Endodermal cell (in vitro differentiated cells): ENCODE measurements at regions not wholly inside any gene's neighbourhood (a gene's known extent, or its start where the extent isn't known, plus 50 kb on each side); places are given as distances from the start of the nearest gene placed in this dataset.

Experiments
- DNase-seq: peaks from one replicate; pipeline ENCODE4 v3.0.0-alpha.2; 2017
- H3K27ac ChIP-seq: 2 replicates; pipeline ENCODE4 v1.5.1; 2013; ENCODE audit warnings: mild to moderate bottlenecking, low read depth, low read length, moderate library complexity
- H3K27me3 ChIP-seq: 2 replicates; pipeline ENCODE4 v1.6.1; 2013; ENCODE audit warnings: mild to moderate bottlenecking, low read length, moderate library complexity; ENCODE audit not compliant: insufficient read depth, control insufficient read depth, poor library complexity, severe bottlenecking
- H3K36me3 ChIP-seq: 2 replicates; pipeline ENCODE4 v1.7.0; 2013; ENCODE audit warnings: mild to moderate bottlenecking, low read length, moderate library complexity; ENCODE audit not compliant: control insufficient read depth, insufficient read depth
- H3K4me1 ChIP-seq: one replicate; pipeline ENCODE4 v1.7.0; 2013; ENCODE audit warnings: low read length; ENCODE audit not compliant: control insufficient read depth, insufficient read depth
- H3K4me3 ChIP-seq: 2 replicates; pipeline ENCODE4 v1.5.1; 2013; ENCODE audit warnings: mild to moderate bottlenecking, low read length, moderate library complexity
- H3K9ac ChIP-seq: 2 replicates; pipeline ENCODE4 v1.6.1; 2013; ENCODE audit warnings: mild to moderate bottlenecking, low read length, moderate library complexity; ENCODE audit not compliant: poor library complexity, severe bottlenecking; ENCODE audit errors: extremely low read depth
- H3K9me3 ChIP-seq: 2 replicates; pipeline ENCODE4 v1.6.1; 2013; ENCODE audit warnings: mild to moderate bottlenecking, low read length, moderate library complexity; ENCODE audit not compliant: control insufficient read depth
- H3K27ac Mint-ChIP-seq: 2 replicates; pipeline ENCODE4 v1.8.0; 2020; ENCODE audit warnings: mixed read lengths
- H3K27me3 Mint-ChIP-seq: 2 replicates; pipeline ENCODE4 v1.8.0; 2021; ENCODE audit warnings: mild to moderate bottlenecking, mixed read lengths; ENCODE audit not compliant: insufficient read depth
- H3K36me3 Mint-ChIP-seq: 2 replicates; pipeline ENCODE4 v1.8.0; 2020; ENCODE audit warnings: low read depth, mixed read lengths
- H3K4me1 Mint-ChIP-seq: 2 replicates; pipeline ENCODE4 v1.8.0; 2020; ENCODE audit warnings: mixed read lengths
- H3K4me3 Mint-ChIP-seq: 2 replicates; pipeline ENCODE4 v1.8.0; 2020; ENCODE audit warnings: mild to moderate bottlenecking, moderate library complexity, mixed read lengths
- H3K9me3 Mint-ChIP-seq: 2 replicates; pipeline ENCODE4 v1.8.0; 2020; ENCODE audit warnings: mild to moderate bottlenecking, mixed read lengths
- CTCF ChIP-seq: fragments of 200-600 bp; sonication (generic); conservative IDR thresholded peaks from 2 replicates; pipeline ENCODE4 v1.5.0; 2021; ENCODE audit warnings: antibody characterized with exemption, mild to moderate bottlenecking
- WGBS, 2 experiments: methylation state at CpG; one replicate each; pipeline versions ENCODE4 v1.1.5 to v1.1.7; 2013; ENCODE audit warnings: missing lambda C conversion rate in 2 of 2, mixed read lengths in 1 of 2; ENCODE audit not compliant: insufficient coverage in 1 of 2, insufficient read length in 1 of 2; 5-methylcytosine and 5-hydroxymethylcytosine counted together

DNA sequence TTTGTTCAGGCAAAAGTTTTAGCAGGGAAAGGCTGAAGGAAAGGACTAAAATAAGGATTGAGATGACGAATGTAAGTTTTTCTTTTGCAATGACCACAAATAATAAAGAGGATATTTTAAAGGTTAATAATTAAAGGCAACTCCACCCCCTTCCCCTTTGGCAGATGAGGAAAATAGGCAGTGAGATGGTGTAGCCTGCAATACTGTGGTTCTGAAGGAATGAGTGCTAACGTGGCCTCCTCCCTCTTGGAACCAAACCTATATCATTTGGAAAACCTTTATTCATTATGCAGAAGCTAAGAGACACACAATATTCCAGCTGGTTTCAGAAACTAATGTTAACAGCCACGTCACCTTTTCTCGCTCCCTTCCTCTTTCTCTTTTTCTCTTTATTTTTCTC, 70.9 kb upstream of the COL1A2 start:
- Histone ChIP-seq H3K27me3 (no peaks in the 10 kb centered on the region), H3K27ac (no peak overlapping the region), H3K4me1 (no peaks in the 10 kb centered on the region), H3K36me3 (no peaks in the 10 kb centered on the region), H3K4me3 (no peak overlapping the region), H3K9me3 (peaks cover 35% of the 10 kb centered on the region), H3K9ac (no peak overlapping the region)
- Mint-ChIP-seq H3K27me3 (peaks cover 8% of the 10 kb centered on the region), H3K4me3 (no peak overlapping the region), H3K27ac (no peak overlapping the region), H3K36me3 (peaks cover 6% of the 10 kb centered on the region), H3K4me1 (peaks cover 6% of the 10 kb centered on the region), H3K9me3 (peaks cover 44% of the 10 kb centered on the region)
- TF ChIP-seq CTCF: no peak
- WGBS, 2 experiments: 82 to 92% methylated on average over 2 to 4 of the region's 4 CpGs
- no peak for DNase-seq

DNA sequence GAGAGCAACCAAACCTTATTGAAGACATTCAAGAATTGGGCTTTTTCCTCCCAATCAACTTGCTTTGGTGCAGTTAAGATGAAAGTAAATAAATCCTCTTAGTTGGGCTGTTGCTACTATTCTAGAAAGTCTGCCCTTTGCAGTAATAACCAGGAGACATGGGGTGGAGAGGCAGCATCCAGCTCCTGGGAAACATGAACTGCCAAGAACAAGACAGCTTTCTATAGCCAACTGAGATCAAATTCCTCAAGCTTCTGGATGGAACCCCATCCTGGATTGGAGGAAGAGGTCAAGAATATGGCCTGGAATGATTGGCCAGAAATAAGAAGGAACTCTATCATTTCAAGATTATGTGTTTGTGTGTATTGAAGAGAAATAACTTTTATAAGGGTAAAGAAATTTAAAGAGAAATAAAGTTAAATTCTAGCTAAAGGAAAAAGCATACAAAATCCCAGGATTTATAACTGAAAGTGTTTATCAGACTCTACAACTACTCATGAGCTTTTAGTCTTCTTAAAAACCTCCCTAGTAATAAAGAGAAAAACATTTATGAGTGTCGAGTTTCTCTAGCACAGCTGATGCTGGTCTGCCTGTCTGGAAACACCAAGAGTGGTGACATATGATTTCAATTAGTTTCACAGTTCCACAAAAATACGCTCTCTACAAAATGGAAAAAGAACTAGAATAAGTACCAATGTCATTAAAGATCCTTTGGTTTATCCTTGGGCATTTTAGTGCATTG, 70.1 kb upstream of the COL1A2 start:
- Mint-ChIP-seq H3K27ac (no peak overlapping the region), H3K4me1 (peaks cover 6% of the 10 kb centered on the region), H3K27me3 (peaks cover 6% of the 10 kb centered on the region), H3K9me3 (peaks cover 39% of the 10 kb centered on the region), H3K36me3 (peaks cover 6% of the 10 kb centered on the region), H3K4me3 (no peak overlapping the region)
- H3K4me1 ChIP-seq: no peaks in the 10 kb centered on the region
- no peak for DNase-seq
- 96 to 100% methylated on average over 2 of the region's 2 CpGs for WGBS, 2 experiments
- H3K9ac ChIP-seq: no peak overlapping the region
- H3K9me3 ChIP-seq: peaks cover 28% of the 10 kb centered on the region
- no peaks in the 10 kb centered on the region for H3K36me3 ChIP-seq
- H3K4me3 ChIP-seq: no peak overlapping the region
- no peak for TF ChIP-seq CTCF
- no peak overlapping the region for H3K27ac ChIP-seq
- H3K27me3 ChIP-seq: no peaks in the 10 kb centered on the region

- Histone ChIP-seq H3K27ac (no peak overlapping the region), H3K9me3 (peaks cover 25% of the 10 kb centered on the region), H3K27me3 (peaks cover 3% of the 10 kb centered on the region), H3K36me3 (no peaks in the 10 kb centered on the region), H3K4me3 (no peak overlapping the region), H3K4me1 (no peaks in the 10 kb centered on the region), H3K9ac (no peak overlapping the region)
- DNase-seq: no peak
- no peak for TF ChIP-seq CTCF
- Mint-ChIP-seq H3K36me3 (peaks cover 6% of the 10 kb centered on the region), H3K4me3 (no peak overlapping the region), H3K27me3 (peaks cover 5% of the 10 kb centered on the region), H3K9me3 (peaks cover 34% of the 10 kb centered on the region), H3K27ac (no peak overlapping the region), H3K4me1 (peaks cover 6% of the 10 kb centered on the region)
- 93% methylated on average over 3 of the region's 3 CpGs; no CpG with 5 or more reads in 1 of the 2 experiments for WGBS, 2 experiments
These were observed 69.6 kb upstream of the COL1A2 start for GRCh38 chr7:94325122-94325475.
